ENCODE measurements at regions not wholly inside any gene's neighbourhood (a gene's known extent, or its start where the extent isn't known, plus 50 kb on each side); places are given as distances from the start of the nearest gene placed in this dataset.

- TF ChIP-seq CTCF (IDR thresholded peaks at IDR 0.05) (no peak), POLR2A (IDR thresholded peaks at IDR 0.05) (no peak)
These were observed 972.0 kb upstream of the CITED2 start for GRCh38 chr6:140346428-140346827.

All from heart left ventricle (tissue), 13 donors.